Epithelial cell of esophagus (primary cell): ENCODE measurements at regions not wholly inside any gene's neighbourhood (a gene's known extent, or its start where the extent isn't known, plus 50 kb on each side); places are given as distances from the start of the nearest gene placed in this dataset.

Experiments
- DNase-seq: peaks from one replicate; pipeline ENCODE4 v3.0.0; 2010; ENCODE audit warnings: low read depth
- H3K4me3 ChIP-seq: 2 replicates; pipeline ENCODE4 v1.5.1; 2011; ENCODE audit warnings: mild to moderate bottlenecking, low read length, control low read depth
- TF ChIP-seq, protein P1 (sequence below): IDR thresholded peaks from 2 replicates; pipeline ENCODE4 v1.5.1; 2011; ENCODE audit warnings: low read depth, mild to moderate bottlenecking, low read length, control low read depth, inconsistent platforms; ENCODE audit not compliant: insufficient read depth; ENCODE audit errors: missing control alignments

DNA sequence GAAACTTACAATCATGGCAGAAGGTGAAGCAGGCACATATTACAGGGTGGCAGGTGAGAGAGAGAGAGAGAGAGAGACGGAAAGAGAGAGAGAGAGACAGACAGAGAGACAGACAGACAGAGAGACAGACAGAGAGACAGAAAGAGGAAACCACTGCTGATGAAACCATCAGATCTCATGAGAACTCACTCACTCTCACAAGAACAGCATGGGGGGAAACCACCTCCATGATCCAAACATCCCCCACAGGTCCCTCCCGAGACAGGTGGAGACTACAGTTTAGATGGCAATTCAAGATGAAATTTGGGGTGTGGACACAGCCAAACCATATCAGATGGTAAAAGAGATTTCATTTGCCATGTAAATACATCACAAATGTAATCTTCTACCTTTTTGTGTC, 708.1 kb downstream of the MRPL39 start:
- no peak overlapping the region for H3K4me3 ChIP-seq
- TF ChIP-seq, protein P1, sequence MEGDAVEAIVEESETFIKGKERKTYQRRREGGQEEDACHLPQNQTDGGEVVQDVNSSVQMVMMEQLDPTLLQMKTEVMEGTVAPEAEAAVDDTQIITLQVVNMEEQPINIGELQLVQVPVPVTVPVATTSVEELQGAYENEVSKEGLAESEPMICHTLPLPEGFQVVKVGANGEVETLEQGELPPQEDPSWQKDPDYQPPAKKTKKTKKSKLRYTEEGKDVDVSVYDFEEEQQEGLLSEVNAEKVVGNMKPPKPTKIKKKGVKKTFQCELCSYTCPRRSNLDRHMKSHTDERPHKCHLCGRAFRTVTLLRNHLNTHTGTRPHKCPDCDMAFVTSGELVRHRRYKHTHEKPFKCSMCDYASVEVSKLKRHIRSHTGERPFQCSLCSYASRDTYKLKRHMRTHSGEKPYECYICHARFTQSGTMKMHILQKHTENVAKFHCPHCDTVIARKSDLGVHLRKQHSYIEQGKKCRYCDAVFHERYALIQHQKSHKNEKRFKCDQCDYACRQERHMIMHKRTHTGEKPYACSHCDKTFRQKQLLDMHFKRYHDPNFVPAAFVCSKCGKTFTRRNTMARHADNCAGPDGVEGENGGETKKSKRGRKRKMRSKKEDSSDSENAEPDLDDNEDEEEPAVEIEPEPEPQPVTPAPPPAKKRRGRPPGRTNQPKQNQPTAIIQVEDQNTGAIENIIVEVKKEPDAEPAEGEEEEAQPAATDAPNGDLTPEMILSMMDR = no peak
- DNase-seq = no peak

DNA sequence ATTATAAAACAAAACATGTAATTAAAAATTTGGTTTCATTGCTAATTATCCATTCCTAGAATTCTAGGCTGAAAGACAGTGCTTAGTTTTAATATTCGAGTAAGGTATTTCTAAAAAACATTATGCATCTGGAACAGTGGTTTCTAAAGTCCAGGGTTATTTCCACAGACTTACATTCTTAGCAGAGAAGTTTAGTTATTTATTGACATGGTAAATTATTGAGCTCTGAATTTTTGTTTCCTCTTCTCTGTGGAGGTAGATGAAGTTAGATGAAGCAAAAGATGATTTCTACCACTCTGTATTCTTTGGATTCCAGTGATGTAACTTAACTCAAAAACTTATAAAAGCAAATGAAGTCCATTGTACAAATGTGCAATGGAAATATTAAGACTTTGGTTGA, 709.4 kb downstream of the MRPL39 start:
- no peak overlapping the region for H3K4me3 ChIP-seq
- TF ChIP-seq, protein P1 = no peak
- no peak for DNase-seq

DNA sequence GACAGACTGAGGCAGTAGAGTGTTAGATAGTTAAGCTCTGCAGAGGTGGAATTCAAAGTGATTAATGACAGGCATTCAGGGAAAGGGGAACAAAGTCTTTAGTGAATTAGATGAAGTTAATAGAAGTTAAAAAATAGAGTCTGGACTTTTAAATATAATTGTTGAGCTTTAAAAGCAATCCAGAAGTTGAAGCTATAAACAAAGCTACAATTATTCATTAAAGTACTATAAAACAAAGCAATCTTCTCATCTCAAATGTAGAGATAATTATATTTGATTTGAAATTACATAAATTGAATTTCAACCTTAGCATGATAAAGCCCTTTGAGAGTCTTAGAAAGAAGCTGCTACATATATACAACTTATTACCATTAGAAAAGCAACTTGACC, 710.6 kb downstream of the MRPL39 start:
- H3K4me3 ChIP-seq = no peak overlapping the region
- TF ChIP-seq, protein P1 = no peak
- DNase-seq = no peak

DNA sequence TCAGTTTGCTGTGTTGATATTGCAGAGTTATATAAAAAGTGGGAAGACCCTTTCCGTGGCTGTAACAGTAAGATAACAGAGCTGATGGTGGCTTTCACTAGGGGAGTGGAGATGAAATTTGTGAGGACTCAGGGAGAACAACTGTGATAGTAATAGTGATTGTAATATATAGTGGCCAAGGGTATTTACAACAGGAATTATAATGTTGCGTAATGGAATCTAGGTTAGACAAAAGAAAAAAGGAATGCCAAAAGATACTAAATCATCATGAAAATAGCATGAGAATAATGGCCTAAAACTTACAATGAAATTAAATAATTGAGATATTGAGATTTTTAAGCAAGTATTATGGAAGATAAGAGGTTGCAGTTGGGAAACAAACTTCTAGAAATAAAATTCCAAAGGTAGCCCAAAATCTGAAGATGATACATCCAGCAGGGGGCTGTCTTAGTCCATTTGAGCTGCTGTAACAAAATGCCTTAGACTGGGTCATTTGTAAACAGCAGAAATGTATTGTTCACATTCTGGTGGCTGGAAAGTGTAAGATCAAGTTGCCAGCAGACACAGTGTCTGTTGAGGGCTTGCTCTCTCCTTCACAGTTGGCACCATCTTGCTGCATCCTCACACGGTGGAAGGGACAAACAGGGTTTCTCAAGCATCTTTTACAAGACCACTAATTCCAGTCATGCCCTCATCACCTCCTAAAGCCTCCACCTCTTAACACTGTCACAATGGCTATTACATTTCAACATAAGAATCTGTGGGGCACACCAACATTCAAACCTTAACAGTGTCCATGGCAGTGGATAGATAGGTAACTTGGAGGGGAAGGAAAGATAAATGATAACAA, 711.2 kb downstream of the MRPL39 start:
- TF ChIP-seq, protein P1 = peak; percentile 4
- DNase-seq = no peak
- H3K4me3 ChIP-seq = no peak overlapping the region

DNA sequence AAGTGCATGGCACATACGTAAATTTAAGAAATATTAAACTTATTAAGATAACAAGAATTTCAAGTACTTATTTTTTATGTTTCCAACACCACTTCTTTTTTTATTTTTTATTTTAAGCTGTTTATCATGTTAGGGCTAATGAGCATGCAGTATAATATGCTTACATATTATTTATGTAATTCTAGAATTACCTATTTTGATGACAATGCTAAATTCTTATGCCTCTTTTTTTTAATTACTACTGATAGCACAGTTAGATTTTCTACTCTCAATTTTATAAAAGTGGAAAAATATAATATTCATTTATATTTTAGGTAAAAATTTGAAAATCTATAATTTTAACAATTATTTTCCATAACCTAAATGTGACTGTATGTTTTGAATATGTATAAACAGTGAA, 713.0 kb downstream of the MRPL39 start:
- TF ChIP-seq, protein P1 = no peak

DNA sequence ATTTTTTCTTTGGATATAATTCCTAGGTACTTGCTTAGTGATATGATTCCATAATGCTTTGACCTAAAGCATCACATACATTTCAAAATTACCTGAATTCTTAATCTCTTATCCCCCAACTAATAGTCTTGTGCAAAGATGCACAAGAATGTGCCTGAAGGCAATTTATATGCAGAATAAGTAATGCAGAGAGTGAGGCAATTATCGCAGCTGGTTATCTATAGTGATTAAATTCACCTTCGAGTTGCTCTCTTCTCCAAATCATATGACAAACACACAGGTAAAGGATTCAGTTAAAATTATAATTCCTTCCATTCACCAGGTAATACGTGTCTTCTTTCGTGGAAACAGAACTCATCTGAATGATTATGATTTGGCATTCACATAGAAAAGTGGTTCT, 717.3 kb downstream of the MRPL39 start:
- TF ChIP-seq, protein P1 = no peak
- DNase-seq = no peak
- H3K4me3 ChIP-seq = no peak overlapping the region

More for the DNA sequence above, 713.0 kb downstream of the MRPL39 start:
- H3K4me3 ChIP-seq = no peak overlapping the region
- DNase-seq = no peak

DNA sequence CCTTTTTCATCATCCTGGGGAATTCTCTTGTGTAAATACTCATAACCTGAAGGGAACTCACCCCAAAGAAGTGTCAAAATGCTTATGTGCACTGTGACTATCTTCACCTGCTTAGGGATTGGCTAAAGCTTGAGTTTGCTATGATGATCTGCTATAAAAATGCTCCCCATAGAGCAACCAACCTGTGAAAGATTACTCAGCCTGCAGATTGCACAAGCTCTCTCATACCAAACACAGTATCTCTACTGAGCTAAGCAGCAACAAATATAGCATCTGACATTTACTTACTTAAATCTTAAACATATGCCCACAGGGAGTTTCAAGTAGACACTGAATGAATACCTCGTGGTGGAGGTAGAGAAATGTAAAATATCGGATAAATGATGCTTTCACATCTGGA, 725.8 kb downstream of the MRPL39 start:
- TF ChIP-seq, protein P1 = no peak
- H3K4me3 ChIP-seq = no peak overlapping the region
- no peak for DNase-seq
